Eye (tissue), 1 donor: ENCODE measurements at regions not wholly inside any gene's neighbourhood (a gene's known extent, or its start where the extent isn't known, plus 50 kb on each side); places are given as distances from the start of the nearest gene placed in this dataset.
"Not testable (repeated sequence)": the region's sequence is repeated elsewhere in the genome, so short reads cannot be mapped to it uniquely, and the experiment has no call there.

ENCODE experiments used
- DNase-seq: peaks from one replicate; pipeline ENCODE4 v3.0.0-alpha.2; 2015

- DNase-seq, result not testable (repeated sequence)
Measured at GRCh38 chr1:242900558-242900957, 354.5 kb downstream of the CEP170 start.

GRCh38 chr1:242890192-242890741 lies 364.8 kb downstream of the CEP170 start:
- DNase-seq, result peak; percentile 67

GRCh38 chr1:242886137-242886536 lies 361.6 kb upstream of the PLD5 start:
- DNase-seq, result no peak

- not testable (repeated sequence) for DNase-seq
Measured at GRCh38 chr1:242880022-242880421, 355.5 kb upstream of the PLD5 start.

- no peak for DNase-seq
Measured at GRCh38 chr1:242877743-242878142, 353.2 kb upstream of the PLD5 start.

GRCh38 chr1:242877229-242877628 lies 352.7 kb upstream of the PLD5 start:
- no peak for DNase-seq

GRCh38 chr1:242876030-242876429 lies 351.5 kb upstream of the PLD5 start:
- no peak for DNase-seq

GRCh38 chr1:242873661-242874060 lies 349.2 kb upstream of the PLD5 start:
- no peak for DNase-seq

GRCh38 chr1:242872521-242872920 lies 348.0 kb upstream of the PLD5 start:
- DNase-seq, result no peak

GRCh38 chr1:242871471-242872030 lies 347.1 kb upstream of the PLD5 start:
- DNase-seq, result no peak

- DNase-seq, result no peak
Measured at GRCh38 chr1:242870966-242871365, 346.5 kb upstream of the PLD5 start.

- DNase-seq, result no peak
Measured at GRCh38 chr1:242856289-242856688, 331.8 kb upstream of the PLD5 start.

GRCh38 chr1:242854466-242854865 lies 330.0 kb upstream of the PLD5 start:
- DNase-seq, result no peak

GRCh38 chr1:242847390-242847993 lies 323.0 kb upstream of the PLD5 start:
- DNase-seq, result peak; percentile 75

GRCh38 chr1:242842094-242842493 lies 317.6 kb upstream of the PLD5 start:
- DNase-seq, result no peak

- no peak for DNase-seq
Measured at GRCh38 chr1:242839101-242839500, 314.6 kb upstream of the PLD5 start.

- DNase-seq, result no peak
Measured at GRCh38 chr1:242836423-242836822, 311.9 kb upstream of the PLD5 start.

GRCh38 chr1:242828828-242829227 lies 304.3 kb upstream of the PLD5 start:
- no peak for DNase-seq

- DNase-seq, result no peak
Measured at GRCh38 chr1:242828199-242828598, 303.7 kb upstream of the PLD5 start.

- no peak for DNase-seq
Measured at GRCh38 chr1:242827538-242827937, 303.0 kb upstream of the PLD5 start.

- no peak for DNase-seq
Measured at GRCh38 chr1:242826701-242827336, 302.3 kb upstream of the PLD5 start.

- DNase-seq, result no peak
Measured at GRCh38 chr1:242824435-242824834, 299.9 kb upstream of the PLD5 start.

GRCh38 chr1:242813490-242814091 lies 289.1 kb upstream of the PLD5 start:
- no peak for DNase-seq
